ENCODE measurements at regions not wholly inside any gene's neighbourhood (a gene's known extent, or its start where the extent isn't known, plus 50 kb on each side); places are given as distances from the start of the nearest gene placed in this dataset.

DNA sequence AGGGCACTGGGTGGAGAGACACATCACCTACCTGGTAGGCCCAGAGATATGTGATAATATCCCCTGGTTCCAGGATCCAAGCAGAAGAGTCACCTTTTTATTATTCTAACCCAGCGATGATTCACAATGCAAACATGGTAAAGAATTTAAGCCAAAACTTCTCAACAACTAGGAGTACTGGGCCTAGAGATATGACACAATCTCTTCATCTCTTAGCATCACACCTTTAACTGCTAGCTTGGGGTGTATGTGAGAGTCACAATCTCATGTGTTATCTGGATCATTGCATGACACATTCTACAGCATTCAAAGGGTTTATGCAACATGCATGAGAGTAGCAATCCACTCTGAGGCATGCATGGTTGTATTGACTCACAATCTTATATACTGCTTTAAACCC, 1109.0 kb upstream of the AMELY start:
- TF ChIP-seq, protein P1, sequence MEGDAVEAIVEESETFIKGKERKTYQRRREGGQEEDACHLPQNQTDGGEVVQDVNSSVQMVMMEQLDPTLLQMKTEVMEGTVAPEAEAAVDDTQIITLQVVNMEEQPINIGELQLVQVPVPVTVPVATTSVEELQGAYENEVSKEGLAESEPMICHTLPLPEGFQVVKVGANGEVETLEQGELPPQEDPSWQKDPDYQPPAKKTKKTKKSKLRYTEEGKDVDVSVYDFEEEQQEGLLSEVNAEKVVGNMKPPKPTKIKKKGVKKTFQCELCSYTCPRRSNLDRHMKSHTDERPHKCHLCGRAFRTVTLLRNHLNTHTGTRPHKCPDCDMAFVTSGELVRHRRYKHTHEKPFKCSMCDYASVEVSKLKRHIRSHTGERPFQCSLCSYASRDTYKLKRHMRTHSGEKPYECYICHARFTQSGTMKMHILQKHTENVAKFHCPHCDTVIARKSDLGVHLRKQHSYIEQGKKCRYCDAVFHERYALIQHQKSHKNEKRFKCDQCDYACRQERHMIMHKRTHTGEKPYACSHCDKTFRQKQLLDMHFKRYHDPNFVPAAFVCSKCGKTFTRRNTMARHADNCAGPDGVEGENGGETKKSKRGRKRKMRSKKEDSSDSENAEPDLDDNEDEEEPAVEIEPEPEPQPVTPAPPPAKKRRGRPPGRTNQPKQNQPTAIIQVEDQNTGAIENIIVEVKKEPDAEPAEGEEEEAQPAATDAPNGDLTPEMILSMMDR (IDR thresholded peaks at IDR 0.05) = no peak
- no peak for TF ChIP-seq POLR2A (IDR thresholded peaks at IDR 0.05)

Measured in lower leg skin (tissue), 3 donors.